Right cardiac atrium (tissue), 5 donors: ENCODE measurements at regions not wholly inside any gene's neighbourhood (a gene's known extent, or its start where the extent isn't known, plus 50 kb on each side); places are given as distances from the start of the nearest gene placed in this dataset.

Source experiments
- ATAC-seq, 2 donors: fragments of 200-7000 bp; cut with Tn5 transposase; one replicate each; pipeline versions ENCODE4 v1.8.0 to v1.9.1; 2020; ENCODE audit warnings: moderate library complexity in 2 of 2, mild to moderate bottlenecking in 1 of 2
- DNase-seq, 3 donors: peaks; one replicate each; pipeline ENCODE4 v3.0.0-alpha.2; 2020
- H3K27ac ChIP-seq: one replicate; pipeline ENCODE4 v1.5.1; 2013; ENCODE audit warnings: mild to moderate bottlenecking, low read length, control low read depth, moderate library complexity
- H3K27me3 ChIP-seq: one replicate; pipeline ENCODE4 v1.6.1; 2013; ENCODE audit not compliant: control insufficient read depth, insufficient read depth
- H3K4me1 ChIP-seq: one replicate; pipeline ENCODE4 v1.6.1; 2013; ENCODE audit warnings: low read length; ENCODE audit not compliant: control insufficient read depth, insufficient read depth
- H3K4me3 ChIP-seq: one replicate; pipeline ENCODE4 v1.5.1; 2013; ENCODE audit warnings: low read length, control low read depth
- H3K9me3 ChIP-seq: one replicate; pipeline ENCODE4 v1.6.1; 2013; ENCODE audit warnings: low read length; ENCODE audit not compliant: control insufficient read depth
- WGBS: extraction: QIAGEN DNeasy Blood & Tissue Kit; methylation state at CpG from one replicate; pipeline ENCODE4 v1.1.7; 2013; 5-methylcytosine and 5-hydroxymethylcytosine counted together
- intact Hi-C, 4 donors: fragments of 100-400 bp; cut with DNase I; formaldehyde crosslinking; loops; one replicate each; pipeline versions ENCODE4 v1.11.0 to v1.14.0; 2022 to 2023
- donor health status: healthy with polysubstance abuse.
- donor health status: DM: no; HTN: yes; CAD: no.
- donor health status: DM: no; HTN: no; CAD: no.
- donor health status: DM: no; HTN: yes; CAD: no; lungs with severe emphysema.
- donor health status: DM: yes; HTN: yes; CAD: no.

- DNase-seq (no peak), ATAC-seq (no peak)
- Histone ChIP-seq H3K9me3 (no peaks in the 10 kb centered on the region), H3K4me3 (no peak overlapping the region), H3K4me1 (no peaks in the 10 kb centered on the region), H3K27ac (no peak overlapping the region), H3K27me3 (no peaks in the 10 kb centered on the region)
- intact Hi-C loops, result no loop called here
- WGBS, result 78% methylated on average over 3 of the region's 3 CpGs
Measured at GRCh38 chr3:54021071-54021470, 101.3 kb upstream of the CACNA2D3 start.

- intact Hi-C loops, result no loop called here
- 86% methylated on average over 3 of the region's 3 CpGs for WGBS
- ATAC-seq, result no peak
- no peaks in the 10 kb centered on the region for H3K9me3 ChIP-seq
- H3K4me3 ChIP-seq, result no peak overlapping the region
- H3K27me3 ChIP-seq, result no peaks in the 10 kb centered on the region
- no peaks in the 10 kb centered on the region for H3K4me1 ChIP-seq
- no peak overlapping the region for H3K27ac ChIP-seq
- DNase-seq, result no peak
Measured at GRCh38 chr3:54020436-54020835, 101.9 kb upstream of the CACNA2D3 start.

GRCh38 chr3:54014067-54014466 lies 108.3 kb upstream of the CACNA2D3 start:
- no peak overlapping the region for H3K4me3 ChIP-seq
- H3K4me1 ChIP-seq, result no peaks in the 10 kb centered on the region
- no peak overlapping the region for H3K27ac ChIP-seq
- 63% methylated on average over 3 of the region's 3 CpGs for WGBS
- H3K27me3 ChIP-seq, result no peaks in the 10 kb centered on the region
- ATAC-seq, result no peak
- intact Hi-C loops, result no loop called here
- no peaks in the 10 kb centered on the region for H3K9me3 ChIP-seq
- DNase-seq, result no peak

DNA sequence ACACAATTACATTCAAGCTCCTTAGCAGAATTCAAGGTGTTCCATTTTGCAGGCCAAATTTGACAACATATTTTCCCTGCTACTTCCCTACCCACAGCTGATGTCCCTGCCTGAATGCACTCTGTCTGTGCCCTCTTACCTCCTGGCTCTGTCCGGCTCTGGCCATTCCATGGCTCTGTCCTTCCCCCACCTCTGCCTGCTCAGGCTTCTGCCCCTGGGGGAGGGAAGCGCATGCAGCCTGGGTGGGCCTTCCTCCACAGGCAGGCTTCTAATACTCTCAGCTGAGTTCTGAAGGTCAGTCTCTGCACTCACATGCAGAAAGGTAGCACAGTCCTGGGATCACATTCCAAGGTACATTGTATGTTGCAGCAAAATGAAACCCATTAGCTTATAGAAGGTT lies 113.6 kb upstream of the CACNA2D3 start:
- Histone ChIP-seq H3K27ac (no peak overlapping the region), H3K27me3 (no peaks in the 10 kb centered on the region), H3K4me3 (no peak overlapping the region), H3K9me3 (no peaks in the 10 kb centered on the region), H3K4me1 (no peaks in the 10 kb centered on the region)
- DNase-seq (no peak), ATAC-seq (no peak)
- intact Hi-C loops, result no loop called here
- 72% methylated on average over 2 of the region's 2 CpGs for WGBS

DNA sequence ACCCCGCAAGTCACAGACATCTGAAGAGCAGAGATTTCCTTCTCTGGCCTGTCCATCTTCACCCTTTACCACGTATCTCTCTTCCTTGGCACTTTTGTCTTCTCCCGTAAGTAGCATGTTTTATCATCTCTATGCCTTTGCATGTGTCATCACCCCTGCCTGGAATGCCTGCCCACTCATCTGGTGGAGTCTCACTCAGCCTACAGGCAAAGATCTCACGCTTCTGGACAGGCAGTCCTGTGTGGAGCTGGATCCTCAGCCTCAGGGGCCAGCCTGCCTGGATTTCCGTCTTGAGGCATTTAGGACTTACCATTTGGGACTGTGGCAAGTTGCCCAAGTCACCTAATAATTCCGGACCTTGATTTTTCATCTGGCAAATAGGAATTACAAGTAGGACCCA lies 114.3 kb upstream of the CACNA2D3 start:
- no peaks in the 10 kb centered on the region for H3K4me1 ChIP-seq
- no peaks in the 10 kb centered on the region for H3K27me3 ChIP-seq
- 65% methylated on average over 6 of the region's 6 CpGs for WGBS
- intact Hi-C loops, result no loop called here
- no peak overlapping the region for H3K4me3 ChIP-seq
- H3K27ac ChIP-seq, result no peak overlapping the region
- DNase-seq (no peak), ATAC-seq (no peak)
- no peaks in the 10 kb centered on the region for H3K9me3 ChIP-seq

DNA sequence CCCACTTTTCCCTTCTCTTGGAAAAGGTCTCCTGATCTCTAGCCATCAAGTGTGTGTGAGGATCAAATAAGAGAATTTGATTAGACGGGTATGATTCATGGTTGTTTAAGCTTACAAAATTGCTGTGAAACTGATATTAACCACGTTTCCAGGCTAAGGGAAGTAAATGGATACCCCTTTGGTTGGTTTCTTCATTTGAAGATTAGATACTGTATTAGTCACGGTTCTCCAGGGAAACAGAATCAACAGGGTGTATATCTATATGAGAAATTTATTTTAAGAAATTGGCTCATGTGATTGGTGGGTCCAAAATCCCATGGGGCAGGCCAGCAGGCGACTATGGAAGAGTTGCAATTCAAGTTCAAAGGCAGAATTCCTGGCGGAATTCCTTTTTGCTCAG lies 112.7 kb upstream of the SELENOK start:
- H3K4me1 ChIP-seq, result no peaks in the 10 kb centered on the region
- H3K9me3 ChIP-seq, result no peaks in the 10 kb centered on the region
- no peaks in the 10 kb centered on the region for H3K27me3 ChIP-seq
- DNase-seq (no peak), ATAC-seq (no peak)
- no peak overlapping the region for H3K4me3 ChIP-seq
- intact Hi-C loops, result no loop called here
- 62% methylated on average over 5 of the region's 5 CpGs for WGBS
- H3K27ac ChIP-seq, result no peak overlapping the region

GRCh38 chr3:54003136-54003535 lies 111.5 kb upstream of the SELENOK start:
- Histone ChIP-seq H3K4me3 (no peak overlapping the region), H3K27me3 (no peaks in the 10 kb centered on the region), H3K9me3 (no peaks in the 10 kb centered on the region), H3K4me1 (peaks cover 5% of the 10 kb centered on the region), H3K27ac (no peak overlapping the region)
- 74% methylated on average over 9 of the region's 9 CpGs for WGBS
- no peak for DNase-seq
- no peak for ATAC-seq
- intact Hi-C loops, result no loop called here

GRCh38 chr3:53999725-54000124 lies 108.1 kb upstream of the SELENOK start:
- DNase-seq, result no peak
- no peak for ATAC-seq
- H3K4me3 ChIP-seq, result no peak overlapping the region
- peaks cover 10% of the 10 kb centered on the region for H3K4me1 ChIP-seq
- H3K9me3 ChIP-seq, result no peaks in the 10 kb centered on the region
- H3K27ac ChIP-seq, result no peak overlapping the region
- no peaks in the 10 kb centered on the region for H3K27me3 ChIP-seq
- WGBS, result 90% methylated on average over 3 of the region's 3 CpGs
- intact Hi-C loops, result no loop called here

DNA sequence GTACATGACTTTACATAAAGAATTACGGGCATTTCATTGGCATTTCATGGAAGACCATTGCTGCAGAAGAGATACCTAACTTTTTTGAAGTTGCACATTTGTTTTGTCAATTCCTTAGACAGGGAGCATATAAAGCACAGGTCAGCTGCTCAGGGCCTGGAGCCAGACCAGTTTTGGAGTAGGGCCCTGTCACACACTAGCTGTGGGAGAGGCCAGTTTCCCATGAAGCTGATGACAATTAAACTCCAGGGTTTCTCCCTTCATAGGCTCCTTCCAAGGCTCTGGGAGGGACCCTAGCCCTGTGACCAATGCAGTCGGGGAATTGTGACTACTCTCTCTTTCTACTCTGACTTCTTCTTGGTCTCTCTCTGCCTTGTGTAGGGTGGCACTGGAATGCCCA lies 107.3 kb upstream of the SELENOK start:
- peaks cover 10% of the 10 kb centered on the region for H3K4me1 ChIP-seq
- ATAC-seq (peak; percentile 43 to 64), DNase-seq (peak in 2 of 3 donors; percentile 64 to 70)
- intact Hi-C loops, result no loop called here
- H3K27me3 ChIP-seq, result no peaks in the 10 kb centered on the region
- no peak overlapping the region for H3K27ac ChIP-seq
- H3K9me3 ChIP-seq, result no peaks in the 10 kb centered on the region
- 74% methylated on average over 2 of the region's 2 CpGs for WGBS
- H3K4me3 ChIP-seq, result no peak overlapping the region

DNA sequence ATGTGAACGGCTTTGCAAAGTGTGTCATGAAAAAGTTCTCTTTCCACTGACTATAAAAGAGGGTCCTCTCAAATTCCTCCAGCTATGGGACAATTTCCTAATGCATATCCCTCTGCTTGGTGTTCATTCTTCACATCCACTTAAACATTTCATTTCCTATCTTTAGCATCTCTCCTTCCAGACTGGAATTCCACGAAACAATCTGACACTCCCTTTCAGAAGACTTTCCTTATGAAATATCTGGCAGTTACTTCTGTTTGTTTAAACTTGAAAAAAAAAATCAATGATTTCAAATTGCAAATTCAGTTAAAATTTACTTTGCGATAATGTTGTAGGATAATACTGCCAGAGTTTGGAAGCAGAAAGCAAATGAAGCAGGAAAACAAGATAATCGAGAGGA lies 105.8 kb upstream of the SELENOK start:
- no peak overlapping the region for H3K4me3 ChIP-seq

DNA sequence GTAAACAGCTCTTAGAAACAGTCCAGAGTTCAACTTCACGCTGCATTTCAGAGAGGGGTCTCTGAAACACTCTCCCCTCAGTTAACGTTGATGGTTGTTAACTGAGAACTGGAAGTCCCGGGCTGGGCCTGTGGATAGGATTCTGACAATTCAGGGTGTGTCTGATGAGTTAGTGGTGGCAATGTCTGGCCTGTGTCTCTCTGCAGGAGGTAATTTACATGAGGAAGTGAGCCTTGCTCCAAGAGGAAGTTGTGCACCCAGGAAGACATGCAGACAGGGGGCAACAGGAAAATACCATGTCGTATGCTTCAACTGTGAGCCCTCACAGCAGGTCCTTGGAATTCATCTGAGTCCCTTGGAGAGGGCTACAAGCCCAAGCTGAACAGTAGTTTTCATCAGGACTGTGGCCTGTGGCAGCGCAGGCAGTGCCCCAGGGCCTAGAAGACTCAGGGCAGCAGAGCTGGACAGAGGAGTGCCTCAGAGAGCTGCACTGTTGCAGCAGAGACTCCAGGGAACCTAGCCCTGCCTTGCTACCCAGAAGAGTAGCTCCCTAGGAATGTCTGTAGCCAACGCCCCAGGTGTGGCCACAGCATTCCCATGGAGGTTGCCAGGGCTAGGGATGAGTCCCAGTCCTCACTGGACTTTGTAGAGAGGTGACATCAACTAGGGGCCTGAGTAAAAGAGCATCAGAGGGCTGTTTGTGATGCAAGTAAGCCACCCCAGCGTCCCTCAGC lies 104.6 kb upstream of the SELENOK start:
- no peaks in the 10 kb centered on the region for H3K9me3 ChIP-seq
- peaks cover 10% of the 10 kb centered on the region for H3K4me1 ChIP-seq
- intact Hi-C loops, result no loop called here
- DNase-seq (no peak), ATAC-seq (no peak)
- no peak overlapping the region for H3K27ac ChIP-seq
- 71% methylated on average over 7 of the region's 7 CpGs for WGBS
- no peak overlapping the region for H3K4me3 ChIP-seq
- no peaks in the 10 kb centered on the region for H3K27me3 ChIP-seq

More for the DNA sequence above, 105.8 kb upstream of the SELENOK start:
- no peak for ATAC-seq
- Histone ChIP-seq H3K27ac (no peak overlapping the region), H3K27me3 (no peaks in the 10 kb centered on the region), H3K4me1 (peaks cover 10% of the 10 kb centered on the region), H3K9me3 (no peaks in the 10 kb centered on the region)
- no peak for DNase-seq
- 53% methylated on average over 4 of the region's 4 CpGs for WGBS
- intact Hi-C loops, result no loop called here
